GM19397 (cell line): ENCODE measurements at regions not wholly inside any gene's neighbourhood (a gene's known extent, or its start where the extent isn't known, plus 50 kb on each side); places are given as distances from the start of the nearest gene placed in this dataset.
"Not testable (repeated sequence)": the region's sequence is repeated elsewhere in the genome, so short reads cannot be mapped to it uniquely, and the experiment has no call there.

Experiments
- ATAC-seq: cut with Tn5 transposase; IDR thresholded peaks from one replicate; pipeline ENCODE4 v1.9.1; 2021; ENCODE audit warnings: mild to moderate bottlenecking, moderate library complexity; ENCODE audit not compliant: unreplicated experiment

GRCh38 chr9:120338340-120338739, 241.6 kb downstream of the CDK5RAP2 start:
- ATAC-seq: no peak

GRCh38 chr9:120337131-120337530, 242.8 kb downstream of the CDK5RAP2 start:
- ATAC-seq: no peak

GRCh38 chr9:120336753-120337090, 243.2 kb downstream of the CDK5RAP2 start:
- ATAC-seq: no peak

GRCh38 chr9:120336021-120336752, 243.8 kb downstream of the CDK5RAP2 start:
- ATAC-seq: no peak

GRCh38 chr9:120331913-120332312, 248.1 kb downstream of the CDK5RAP2 start:
- no peak for ATAC-seq

- no peak for ATAC-seq
Measured at GRCh38 chr9:120330031-120330430, 249.9 kb downstream of the CDK5RAP2 start.

- ATAC-seq: no peak
Measured at GRCh38 chr9:120327322-120327721, 252.6 kb downstream of the CDK5RAP2 start.

- ATAC-seq: no peak
Measured at GRCh38 chr9:120326049-120326693, 253.8 kb downstream of the CDK5RAP2 start.

- ATAC-seq: peak; percentile 68
Measured at GRCh38 chr9:120324996-120325642, 254.8 kb downstream of the CDK5RAP2 start.

- ATAC-seq: no peak
Measured at GRCh38 chr9:120324461-120324860, 255.5 kb downstream of the CDK5RAP2 start.

- ATAC-seq: no peak
Measured at GRCh38 chr9:120323125-120323524, 256.8 kb downstream of the CDK5RAP2 start.

- ATAC-seq: no peak
Measured at GRCh38 chr9:120319452-120319851, 260.5 kb downstream of the CDK5RAP2 start.

- ATAC-seq: no peak
Measured at GRCh38 chr9:120315154-120315553, 264.8 kb downstream of the CDK5RAP2 start.

- ATAC-seq: no peak
Measured at GRCh38 chr9:120312031-120312430, 267.9 kb downstream of the CDK5RAP2 start.

GRCh38 chr9:120310035-120310434, 269.9 kb downstream of the CDK5RAP2 start:
- no peak for ATAC-seq

GRCh38 chr9:120308495-120308894, 271.5 kb downstream of the CDK5RAP2 start:
- ATAC-seq: no peak

- ATAC-seq: no peak
Measured at GRCh38 chr9:120307599-120307998, 272.4 kb downstream of the CDK5RAP2 start.

- no peak for ATAC-seq
Measured at GRCh38 chr9:120306561-120306960, 273.4 kb downstream of the CDK5RAP2 start.

GRCh38 chr9:120306088-120306487, 273.9 kb downstream of the CDK5RAP2 start:
- no peak for ATAC-seq

- not testable (repeated sequence) for ATAC-seq
Measured at GRCh38 chr9:120304896-120305295, 275.1 kb downstream of the CDK5RAP2 start.

- no peak for ATAC-seq
Measured at GRCh38 chr9:120303519-120303918, 276.4 kb downstream of the CDK5RAP2 start.

- no peak for ATAC-seq
Measured at GRCh38 chr9:120299785-120300184, 280.2 kb downstream of the CDK5RAP2 start.
